RPMI7951 (cell line): ENCODE measurements at regions not wholly inside any gene's neighbourhood (a gene's known extent, or its start where the extent isn't known, plus 50 kb on each side); places are given as distances from the start of the nearest gene placed in this dataset.

Source experiments
- DNase-seq: peaks from one replicate; pipeline ENCODE4 v3.0.0-alpha.2; 2012; ENCODE audit warnings: low read depth

GRCh38 chr2:225140723-225141122 lies 98.5 kb upstream of the DOCK10 start:
- DNase-seq = peak; percentile 10

GRCh38 chr2:225137971-225138370 lies 95.7 kb upstream of the DOCK10 start:
- peak; percentile 39 for DNase-seq

GRCh38 chr2:225136552-225136951 lies 94.3 kb upstream of the DOCK10 start:
- no peak for DNase-seq

- no peak for DNase-seq
Measured at GRCh38 chr2:225131898-225132297, 89.6 kb upstream of the DOCK10 start.

GRCh38 chr2:225130093-225130492 lies 87.8 kb upstream of the DOCK10 start:
- DNase-seq = no peak

GRCh38 chr2:225124311-225125017 lies 82.2 kb upstream of the DOCK10 start:
- no peak for DNase-seq

GRCh38 chr2:225122583-225123486 lies 80.6 kb upstream of the DOCK10 start:
- DNase-seq = peak; percentile 37

- DNase-seq = no peak
Measured at GRCh38 chr2:225122007-225122406, 79.7 kb upstream of the DOCK10 start.

- DNase-seq = peak; percentile 92
Measured at GRCh38 chr2:225120186-225120585, 77.9 kb upstream of the DOCK10 start.

- peak; percentile 51 for DNase-seq
Measured at GRCh38 chr2:225117051-225117716, 74.9 kb upstream of the DOCK10 start.

- DNase-seq = no peak
Measured at GRCh38 chr2:225114786-225115323, 72.6 kb upstream of the DOCK10 start.

GRCh38 chr2:225113371-225114015 lies 71.2 kb upstream of the DOCK10 start:
- DNase-seq = peak; percentile 55

GRCh38 chr2:225112362-225113126 lies 70.3 kb upstream of the DOCK10 start:
- DNase-seq = no peak

GRCh38 chr2:225108805-225109204 lies 66.5 kb upstream of the DOCK10 start:
- no peak for DNase-seq

- peak; percentile 35 for DNase-seq
Measured at GRCh38 chr2:225104971-225105370, 62.7 kb upstream of the DOCK10 start.

- DNase-seq = no peak
Measured at GRCh38 chr2:225104321-225104720, 62.1 kb upstream of the DOCK10 start.

GRCh38 chr2:225103737-225104141 lies 61.5 kb upstream of the DOCK10 start:
- DNase-seq = peak; percentile 73

- peak; percentile 92 for DNase-seq
Measured at GRCh38 chr2:225100856-225101294, 58.6 kb upstream of the DOCK10 start.

- peak; percentile 54 for DNase-seq
Measured at GRCh38 chr2:225100269-225100668, 58.0 kb upstream of the DOCK10 start.

GRCh38 chr2:225097035-225097434 lies 54.8 kb upstream of the DOCK10 start:
- no peak for DNase-seq
